ENCODE measurements at regions not wholly inside any gene's neighbourhood (a gene's known extent, or its start where the extent isn't known, plus 50 kb on each side); places are given as distances from the start of the nearest gene placed in this dataset.

DNA sequence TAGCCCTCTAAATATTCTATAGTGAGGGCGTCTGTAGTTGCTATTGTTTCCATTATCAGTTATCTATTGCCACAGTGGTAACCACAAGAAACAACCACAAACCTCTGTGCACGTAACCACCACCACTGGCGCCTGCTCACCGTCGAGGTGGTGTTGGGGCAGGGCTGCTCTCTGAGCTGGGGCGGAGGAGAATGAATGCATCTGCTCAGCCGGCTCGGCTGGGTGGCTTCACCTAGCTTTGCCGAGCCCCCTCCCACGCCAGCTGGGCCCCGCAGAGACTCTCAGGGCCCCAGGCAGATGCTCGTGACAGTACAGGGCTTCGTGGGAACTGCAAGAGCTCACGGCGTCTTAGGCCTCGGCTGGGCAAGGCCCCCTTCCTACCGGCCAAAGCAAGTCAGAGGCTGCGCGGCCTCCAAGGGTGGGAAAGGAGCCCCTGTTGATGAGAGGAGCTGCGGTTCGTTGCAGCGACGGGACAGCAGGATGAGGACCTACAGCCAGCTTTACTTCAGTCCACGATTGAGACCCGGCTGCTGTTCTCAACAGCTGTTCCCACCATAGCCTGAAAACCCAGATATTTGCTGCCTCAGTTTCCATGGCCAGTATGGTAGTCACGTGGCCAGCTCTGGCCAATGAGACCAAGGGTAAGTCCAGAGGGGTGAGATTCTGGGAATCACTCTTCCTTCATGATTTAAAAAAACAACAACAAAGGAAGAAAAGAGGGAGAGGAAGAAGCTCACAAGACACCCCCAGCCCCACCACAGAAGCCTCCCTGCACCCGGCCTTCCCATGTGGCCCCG lies 120.2 kb upstream of the AFDN start:
- TF ChIP-seq CTCF (IDR thresholded peaks at IDR 0.05; ENCODE audit: insufficient read depth, low read length, poor library complexity, severe bottlenecking) (no peak), EZH2phosphoT487 (conservative IDR thresholded peaks at IDR 0.05; ENCODE audit: low read length) (no peak)
